GM23338 (cell line): ENCODE measurements at regions not wholly inside any gene's neighbourhood (a gene's known extent, or its start where the extent isn't known, plus 50 kb on each side); places are given as distances from the start of the nearest gene placed in this dataset.

Experiments used
- ATAC-seq: fragments of 200-7000 bp; cut with Tn5 transposase; 3 replicates; pipeline ENCODE4 v1.9.1; 2020
- DNase-seq: peaks from one replicate; pipeline ENCODE4 v3.0.0-alpha.2; 2015; ENCODE audit warnings: low spot score
- H2AFZ ChIP-seq: fragments of 200-600 bp; sonication (generic); 2 replicates; pipeline ENCODE4 v1.8.0; 2016; ENCODE audit warnings: antibody characterized with exemption, mild to moderate bottlenecking, moderate library complexity
- H3F3A ChIP-seq: fragments of 200-600 bp; sonication (generic); replicated peaks from 2 replicates; pipeline ENCODE4 v1.8.0; 2017; ENCODE audit warnings: antibody characterized with exemption, mixed run types, low read depth
- H3K27ac ChIP-seq: fragments of 200-600 bp; sonication (generic); 2 replicates; pipeline ENCODE4 v1.6.1; 2016; ENCODE audit warnings: low read depth
- H3K27me3 ChIP-seq: fragments of 200-600 bp; sonication (generic); 2 replicates; pipeline ENCODE4 v1.8.0; 2016; ENCODE audit warnings: mild to moderate bottlenecking, mixed run types, moderate library complexity; ENCODE audit not compliant: insufficient read depth
- H3K36me3 ChIP-seq: fragments of 200-600 bp; sonication (generic); 2 replicates; pipeline ENCODE4 v1.8.0; 2016; ENCODE audit warnings: mild to moderate bottlenecking; ENCODE audit not compliant: insufficient read depth
- H3K4me1 ChIP-seq: fragments of 200-600 bp; sonication (generic); 2 replicates; pipeline ENCODE4 v1.8.0; 2016; ENCODE audit warnings: mild to moderate bottlenecking, moderate library complexity; ENCODE audit not compliant: insufficient read depth
- H3K4me2 ChIP-seq: fragments of 200-600 bp; sonication (generic); 2 replicates; pipeline ENCODE4 v1.7.1; 2017; ENCODE audit warnings: mixed run types
- H3K4me3 ChIP-seq: fragments of 200-600 bp; sonication (generic); 2 replicates; pipeline ENCODE4 v1.6.1; 2016; ENCODE audit warnings: mixed run types
- H3K79me2 ChIP-seq: fragments of 200-600 bp; sonication (generic); replicated peaks from 2 replicates; pipeline ENCODE4 v1.8.0; 2017; ENCODE audit warnings: mild to moderate bottlenecking; ENCODE audit not compliant: insufficient read depth
- H3K9me2 ChIP-seq: fragments of 200-600 bp; sonication (generic); 2 replicates; pipeline ENCODE4 v1.8.0; 2017; ENCODE audit not compliant: insufficient read depth
- H4K20me1 ChIP-seq: fragments of 200-600 bp; sonication (generic); replicated peaks from 2 replicates; pipeline ENCODE4 v1.8.0; 2017; ENCODE audit warnings: mild to moderate bottlenecking; ENCODE audit not compliant: insufficient read depth
- H3K27ac Mint-ChIP-seq: 2 replicates; pipeline ENCODE4 v1.8.0; 2020; ENCODE audit warnings: inconsistent platforms, mild to moderate bottlenecking, moderate library complexity, mixed read lengths
- H3K27me3 Mint-ChIP-seq: 3 replicates; pipeline ENCODE4 v1.8.0; 2022; ENCODE audit warnings: low read depth, mild to moderate bottlenecking, moderate library complexity, mixed read lengths, inconsistent platforms; ENCODE audit not compliant: insufficient read depth, poor library complexity
- H3K36me3 Mint-ChIP-seq: 3 replicates; pipeline ENCODE4 v1.8.0; 2021; ENCODE audit warnings: low read depth, mild to moderate bottlenecking, inconsistent platforms, moderate library complexity, mixed read lengths
- H3K4me1 Mint-ChIP-seq: 3 replicates; pipeline ENCODE4 v1.8.0; 2020; ENCODE audit warnings: mild to moderate bottlenecking, inconsistent platforms, mixed read lengths
- H3K4me3 Mint-ChIP-seq: 3 replicates; pipeline ENCODE4 v1.8.0; 2021; ENCODE audit warnings: moderate library complexity, mild to moderate bottlenecking, inconsistent platforms, mixed read lengths
- H3K9me3 Mint-ChIP-seq: 3 replicates; pipeline ENCODE4 v1.8.0; 2020; ENCODE audit warnings: moderate library complexity, mild to moderate bottlenecking, inconsistent platforms, mixed read lengths
- CREB1 ChIP-seq: fragments of 250-450 bp; sonication (Bioruptor Pico); IDR thresholded peaks from 2 replicates; pipeline ENCODE4 v1.5.0; 2020; ENCODE audit warnings: low read depth, mild to moderate bottlenecking, moderate library complexity
- CTCF ChIP-seq, 2 experiments: fragments of 200-600 bp in 1 of 2; sonication (generic) in 1 of 2; conservative IDR thresholded peaks; 2 replicates each; pipeline versions ENCODE4 v1.5.1 to v1.6.1; 2016 to 2017; ENCODE audit warnings: antibody characterized with exemption in 2 of 2, low read depth in 2 of 2, mild to moderate bottlenecking in 2 of 2, moderate library complexity in 1 of 2
- EZH2 ChIP-seq: fragments of 200-600 bp; sonication (generic); IDR thresholded peaks from one replicate; pipeline ENCODE4 v1.8.0; 2017; ENCODE audit warnings: antibody characterized with exemption, mild to moderate bottlenecking, low read depth; ENCODE audit not compliant: unreplicated experiment
- EZH2phosphoT487 ChIP-seq: fragments of 200-600 bp; sonication (generic); IDR thresholded peaks from one replicate; pipeline ENCODE4 v1.8.1; 2018; ENCODE audit warnings: antibody characterized with exemption; ENCODE audit not compliant: unreplicated experiment
- JUNB ChIP-seq: IDR thresholded peaks from one replicate; pipeline ENCODE4 v1.6.1; 2016; ENCODE audit warnings: antibody characterized with exemption; ENCODE audit not compliant: unreplicated experiment
- NANOG ChIP-seq: IDR thresholded peaks from 2 replicates; pipeline ENCODE4 v1.6.1; 2016; ENCODE audit warnings: antibody characterized with exemption, borderline replicate concordance
- POLR2AphosphoS5 ChIP-seq: IDR thresholded peaks from 2 replicates; pipeline ENCODE4 v1.6.1; 2016; ENCODE audit warnings: antibody characterized with exemption, low read depth
- REST ChIP-seq: IDR thresholded peaks from one replicate; pipeline ENCODE4 v1.6.1; 2018; ENCODE audit warnings: antibody characterized with exemption; ENCODE audit not compliant: unreplicated experiment
- STAT1 ChIP-seq: IDR thresholded peaks from one replicate; pipeline ENCODE4 v1.6.1; 2016; ENCODE audit warnings: antibody characterized with exemption; ENCODE audit not compliant: unreplicated experiment
- ZNF114 ChIP-seq: fragments of 250-450 bp; sonication (Bioruptor Pico); IDR thresholded peaks from 2 replicates; pipeline ENCODE4 v1.5.0; 2020; ENCODE audit warnings: mild to moderate bottlenecking, moderate library complexity
- ZNF331 ChIP-seq: fragments of 250-450 bp; sonication (Bioruptor Pico); IDR thresholded peaks from 2 replicates; pipeline ENCODE4 v1.5.0; 2020; ENCODE audit warnings: low read depth, mild to moderate bottlenecking, moderate library complexity
- TF ChIP-seq, protein P1 (sequence below): IDR thresholded peaks from 2 replicates; pipeline ENCODE4 v1.6.1; 2016; ENCODE audit warnings: antibody characterized with exemption
- TF ChIP-seq, protein P2 (sequence below): fragments of 250-450 bp; sonication (Bioruptor Pico); IDR thresholded peaks from 2 replicates; pipeline ENCODE4 v1.5.0; 2020; ENCODE audit warnings: mild to moderate bottlenecking, moderate library complexity

DNA sequence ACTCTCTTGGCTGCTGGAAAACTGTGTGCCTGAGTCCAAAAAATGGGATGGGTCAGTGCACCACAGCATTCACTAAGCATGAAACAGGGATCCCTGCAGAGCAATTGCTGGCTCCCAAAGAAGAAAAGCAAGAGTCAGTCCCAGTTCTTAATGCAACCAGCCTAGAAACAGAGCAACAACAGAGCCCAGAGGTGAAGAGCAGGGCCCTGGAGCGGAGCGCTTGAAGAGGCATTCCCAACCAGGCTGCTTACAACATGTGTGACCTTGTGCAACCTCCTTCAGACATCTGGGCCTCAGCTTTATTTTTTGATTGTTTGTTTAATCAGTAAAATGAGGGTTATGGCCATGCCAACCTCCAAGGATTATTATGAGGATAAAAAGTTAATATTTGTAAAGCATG lies 543.7 kb upstream of the COBL start:
- Mint-ChIP-seq H3K27me3 (no peaks in the 10 kb centered on the region), H3K36me3 (no peaks in the 10 kb centered on the region), H3K4me1 (no peaks in the 10 kb centered on the region), H3K27ac (no peak overlapping the region), H3K9me3 (no peaks in the 10 kb centered on the region), H3K4me3 (no peak overlapping the region)
- no peaks in the 10 kb centered on the region for H3K27me3 ChIP-seq
- H3K4me1 ChIP-seq = no peaks in the 10 kb centered on the region
- H3K9me2 ChIP-seq = peaks cover 19% of the 10 kb centered on the region; the same call in 1 of the 2 replicates
- no peak overlapping the region for H3K27ac ChIP-seq
- H3K4me3 ChIP-seq = no peak overlapping the region
- ATAC-seq (no peak), DNase-seq (no peak)
- TF ChIP-seq NANOG (no peak), EZH2 (no peak), CREB1 (no peak), ZNF331 (no peak), EZH2phosphoT487 (no peak), REST (no peak), POLR2AphosphoS5 (no peak), JUNB (no peak), STAT1 (no peak), ZNF114 (CRISPR knock-in tag) (no peak), CTCF (conservative IDR thresholded peaks at IDR 0.05; ENCODE audit: low read depth in 2 of 2) (no peak)
- TF ChIP-seq, protein P1, sequence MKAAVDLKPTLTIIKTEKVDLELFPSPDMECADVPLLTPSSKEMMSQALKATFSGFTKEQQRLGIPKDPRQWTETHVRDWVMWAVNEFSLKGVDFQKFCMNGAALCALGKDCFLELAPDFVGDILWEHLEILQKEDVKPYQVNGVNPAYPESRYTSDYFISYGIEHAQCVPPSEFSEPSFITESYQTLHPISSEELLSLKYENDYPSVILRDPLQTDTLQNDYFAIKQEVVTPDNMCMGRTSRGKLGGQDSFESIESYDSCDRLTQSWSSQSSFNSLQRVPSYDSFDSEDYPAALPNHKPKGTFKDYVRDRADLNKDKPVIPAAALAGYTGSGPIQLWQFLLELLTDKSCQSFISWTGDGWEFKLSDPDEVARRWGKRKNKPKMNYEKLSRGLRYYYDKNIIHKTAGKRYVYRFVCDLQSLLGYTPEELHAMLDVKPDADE = no peak
- TF ChIP-seq, protein P2, sequence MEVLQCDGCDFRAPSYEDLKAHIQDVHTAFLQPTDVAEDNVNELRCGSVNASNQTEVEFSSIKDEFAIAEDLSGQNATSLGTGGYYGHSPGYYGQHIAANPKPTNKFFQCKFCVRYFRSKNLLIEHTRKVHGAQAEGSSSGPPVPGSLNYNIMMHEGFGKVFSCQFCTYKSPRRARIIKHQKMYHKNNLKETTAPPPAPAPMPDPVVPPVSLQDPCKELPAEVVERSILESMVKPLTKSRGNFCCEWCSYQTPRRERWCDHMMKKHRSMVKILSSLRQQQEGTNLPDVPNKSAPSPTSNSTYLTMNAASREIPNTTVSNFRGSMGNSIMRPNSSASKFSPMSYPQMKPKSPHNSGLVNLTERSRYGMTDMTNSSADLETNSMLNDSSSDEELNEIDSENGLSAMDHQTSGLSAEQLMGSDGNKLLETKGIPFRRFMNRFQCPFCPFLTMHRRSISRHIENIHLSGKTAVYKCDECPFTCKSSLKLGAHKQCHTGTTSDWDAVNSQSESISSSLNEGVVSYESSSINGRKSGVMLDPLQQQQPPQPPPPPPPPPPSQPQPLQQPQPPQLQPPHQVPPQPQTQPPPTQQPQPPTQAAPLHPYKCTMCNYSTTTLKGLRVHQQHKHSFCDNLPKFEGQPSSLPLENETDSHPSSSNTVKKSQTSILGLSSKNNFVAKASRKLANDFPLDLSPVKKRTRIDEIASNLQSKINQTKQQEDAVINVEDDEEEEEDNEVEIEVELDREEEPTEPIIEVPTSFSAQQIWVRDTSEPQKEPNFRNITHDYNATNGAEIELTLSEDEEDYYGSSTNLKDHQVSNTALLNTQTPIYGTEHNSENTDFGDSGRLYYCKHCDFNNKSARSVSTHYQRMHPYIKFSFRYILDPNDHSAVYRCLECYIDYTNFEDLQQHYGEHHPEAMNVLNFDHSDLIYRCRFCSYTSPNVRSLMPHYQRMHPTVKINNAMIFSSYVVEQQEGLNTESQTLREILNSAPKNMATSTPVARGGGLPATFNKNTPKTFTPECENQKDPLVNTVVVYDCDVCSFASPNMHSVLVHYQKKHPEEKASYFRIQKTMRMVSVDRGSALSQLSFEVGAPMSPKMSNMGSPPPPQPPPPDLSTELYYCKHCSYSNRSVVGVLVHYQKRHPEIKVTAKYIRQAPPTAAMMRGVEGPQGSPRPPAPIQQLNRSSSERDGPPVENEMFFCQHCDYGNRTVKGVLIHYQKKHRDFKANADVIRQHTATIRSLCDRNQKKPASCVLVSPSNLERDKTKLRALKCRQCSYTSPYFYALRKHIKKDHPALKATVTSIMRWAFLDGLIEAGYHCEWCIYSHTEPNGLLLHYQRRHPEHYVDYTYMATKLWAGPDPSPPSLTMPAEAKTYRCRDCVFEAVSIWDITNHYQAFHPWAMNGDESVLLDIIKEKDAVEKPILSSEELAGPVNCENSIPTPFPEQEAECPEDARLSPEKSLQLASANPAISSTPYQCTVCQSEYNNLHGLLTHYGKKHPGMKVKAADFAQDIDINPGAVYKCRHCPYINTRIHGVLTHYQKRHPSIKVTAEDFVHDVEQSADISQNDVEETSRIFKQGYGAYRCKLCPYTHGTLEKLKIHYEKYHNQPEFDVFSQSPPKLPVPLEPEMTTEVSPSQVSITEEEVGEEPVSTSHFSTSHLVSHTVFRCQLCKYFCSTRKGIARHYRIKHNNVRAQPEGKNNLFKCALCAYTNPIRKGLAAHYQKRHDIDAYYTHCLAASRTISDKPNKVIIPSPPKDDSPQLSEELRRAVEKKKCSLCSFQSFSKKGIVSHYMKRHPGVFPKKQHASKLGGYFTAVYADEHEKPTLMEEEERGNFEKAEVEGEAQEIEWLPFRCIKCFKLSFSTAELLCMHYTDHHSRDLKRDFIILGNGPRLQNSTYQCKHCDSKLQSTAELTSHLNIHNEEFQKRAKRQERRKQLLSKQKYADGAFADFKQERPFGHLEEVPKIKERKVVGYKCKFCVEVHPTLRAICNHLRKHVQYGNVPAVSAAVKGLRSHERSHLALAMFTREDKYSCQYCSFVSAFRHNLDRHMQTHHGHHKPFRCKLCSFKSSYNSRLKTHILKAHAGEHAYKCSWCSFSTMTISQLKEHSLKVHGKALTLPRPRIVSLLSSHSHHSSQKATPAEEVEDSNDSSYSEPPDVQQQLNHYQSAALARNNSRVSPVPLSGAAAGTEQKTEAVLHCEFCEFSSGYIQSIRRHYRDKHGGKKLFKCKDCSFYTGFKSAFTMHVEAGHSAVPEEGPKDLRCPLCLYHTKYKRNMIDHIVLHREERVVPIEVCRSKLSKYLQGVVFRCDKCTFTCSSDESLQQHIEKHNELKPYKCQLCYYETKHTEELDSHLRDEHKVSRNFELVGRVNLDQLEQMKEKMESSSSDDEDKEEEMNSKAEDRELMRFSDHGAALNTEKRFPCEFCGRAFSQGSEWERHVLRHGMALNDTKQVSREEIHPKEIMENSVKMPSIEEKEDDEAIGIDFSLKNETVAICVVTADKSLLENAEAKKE = no peak
- no peak overlapping the region for H2AFZ ChIP-seq
- H3K36me3 ChIP-seq = no peaks in the 10 kb centered on the region; the same call in 1 of the 2 replicates
- H4K20me1 ChIP-seq = no peaks in the 10 kb centered on the region
- H3F3A ChIP-seq = no peaks in the 10 kb centered on the region
- H3K79me2 ChIP-seq = no peaks in the 10 kb centered on the region
- no peak overlapping the region for H3K4me2 ChIP-seq
